RWPE2 (cell line): ENCODE measurements at regions not wholly inside any gene's neighbourhood (a gene's known extent, or its start where the extent isn't known, plus 50 kb on each side); places are given as distances from the start of the nearest gene placed in this dataset.
A peak's percentile ranks its signal among the peaks of the same experiment; 100 is the strongest.
"Not testable (repeated sequence)": the region's sequence is repeated elsewhere in the genome, so short reads cannot be mapped to it uniquely, and the experiment has no call there.

Experiments
- ATAC-seq: fragments of 200-7000 bp; cut with Tn5 transposase; 3 replicates; pipeline ENCODE4 v1.9.1; 2021; ENCODE audit warnings: low read depth
- DNase-seq: peaks from one replicate; pipeline ENCODE4 v3.0.0-alpha.2; 2020; ENCODE audit warnings: low spot score
- H3K27ac ChIP-seq: fragments of 450-650 bp; 2 replicates; pipeline ENCODE4 v1.5.1; 2017; ENCODE audit warnings: mild to moderate bottlenecking; ENCODE audit not compliant: poor library complexity, severe bottlenecking
- H3K27me3 ChIP-seq: fragments of 250-450 bp; sonication (Bioruptor Pico); 2 replicates; pipeline ENCODE4 v1.5.1; 2021; ENCODE audit warnings: mild to moderate bottlenecking, moderate library complexity; ENCODE audit not compliant: insufficient read depth, poor library complexity, severe bottlenecking
- H3K36me3 ChIP-seq: fragments of 250-450 bp; sonication (Bioruptor Pico); 2 replicates; pipeline ENCODE4 v1.5.1; 2020; ENCODE audit warnings: low read depth, mild to moderate bottlenecking, moderate library complexity
- H3K4me1 ChIP-seq: fragments of 250-450 bp; sonication (Bioruptor Pico); 2 replicates; pipeline ENCODE4 v1.5.1; 2021; ENCODE audit warnings: mild to moderate bottlenecking, moderate library complexity; ENCODE audit not compliant: insufficient read depth, poor library complexity, severe bottlenecking
- H3K4me3 ChIP-seq: fragments of 250-450 bp; sonication (Bioruptor Pico); 2 replicates; pipeline ENCODE4 v1.5.1; 2021; ENCODE audit warnings: mild to moderate bottlenecking, moderate library complexity; ENCODE audit not compliant: severe bottlenecking
- H3K9me3 ChIP-seq: fragments of 250-450 bp; sonication (Bioruptor Pico); 2 replicates; pipeline ENCODE4 v1.5.1; 2021; ENCODE audit warnings: mild to moderate bottlenecking, moderate library complexity; ENCODE audit not compliant: severe bottlenecking
- TF ChIP-seq, protein P1 (sequence below): fragments of 450-650 bp; IDR thresholded peaks from one replicate; pipeline ENCODE4 v1.5.1; 2017; ENCODE audit warnings: mild to moderate bottlenecking, moderate library complexity; ENCODE audit not compliant: poor library complexity, severe bottlenecking

- Histone ChIP-seq H3K4me1 (no peaks in the 10 kb centered on the region), H3K9me3 (no peaks in the 10 kb centered on the region), H3K36me3 (no peaks in the 10 kb centered on the region), H3K4me3 (no peak overlapping the region), H3K27ac (no peak overlapping the region), H3K27me3 (no peaks in the 10 kb centered on the region)
- DNase-seq (no peak), ATAC-seq (no peak)
- TF ChIP-seq, protein P1, sequence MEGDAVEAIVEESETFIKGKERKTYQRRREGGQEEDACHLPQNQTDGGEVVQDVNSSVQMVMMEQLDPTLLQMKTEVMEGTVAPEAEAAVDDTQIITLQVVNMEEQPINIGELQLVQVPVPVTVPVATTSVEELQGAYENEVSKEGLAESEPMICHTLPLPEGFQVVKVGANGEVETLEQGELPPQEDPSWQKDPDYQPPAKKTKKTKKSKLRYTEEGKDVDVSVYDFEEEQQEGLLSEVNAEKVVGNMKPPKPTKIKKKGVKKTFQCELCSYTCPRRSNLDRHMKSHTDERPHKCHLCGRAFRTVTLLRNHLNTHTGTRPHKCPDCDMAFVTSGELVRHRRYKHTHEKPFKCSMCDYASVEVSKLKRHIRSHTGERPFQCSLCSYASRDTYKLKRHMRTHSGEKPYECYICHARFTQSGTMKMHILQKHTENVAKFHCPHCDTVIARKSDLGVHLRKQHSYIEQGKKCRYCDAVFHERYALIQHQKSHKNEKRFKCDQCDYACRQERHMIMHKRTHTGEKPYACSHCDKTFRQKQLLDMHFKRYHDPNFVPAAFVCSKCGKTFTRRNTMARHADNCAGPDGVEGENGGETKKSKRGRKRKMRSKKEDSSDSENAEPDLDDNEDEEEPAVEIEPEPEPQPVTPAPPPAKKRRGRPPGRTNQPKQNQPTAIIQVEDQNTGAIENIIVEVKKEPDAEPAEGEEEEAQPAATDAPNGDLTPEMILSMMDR, result no peak
These were observed 113.2 kb upstream of the SPATS2L start for GRCh38 chr2:200193331-200193730.

DNA sequence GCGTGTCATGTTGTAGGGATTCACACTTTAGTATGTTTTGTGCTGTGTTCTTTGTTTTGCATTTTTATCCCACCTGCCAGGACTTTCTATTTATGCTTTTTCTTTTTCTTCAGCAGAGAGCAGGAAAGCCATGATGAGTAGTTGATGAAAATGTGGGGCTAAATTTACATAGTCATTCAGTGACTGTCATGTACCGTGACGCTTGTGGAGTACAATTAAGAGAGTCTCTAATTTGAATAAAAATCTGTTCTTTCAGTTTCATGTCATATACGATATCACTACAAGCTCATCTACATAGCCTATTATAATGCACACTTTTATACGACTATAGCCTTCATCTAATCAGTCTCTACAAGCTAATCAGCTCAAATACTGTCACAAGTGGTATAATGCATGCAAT lies 112.7 kb upstream of the SPATS2L start:
- Histone ChIP-seq H3K4me1 (no peaks in the 10 kb centered on the region), H3K4me3 (no peak overlapping the region), H3K27ac (no peak overlapping the region), H3K36me3 (no peaks in the 10 kb centered on the region), H3K27me3 (no peaks in the 10 kb centered on the region), H3K9me3 (no peaks in the 10 kb centered on the region)
- TF ChIP-seq, protein P1, result no peak
- DNase-seq, result no peak
- no peak for ATAC-seq

DNA sequence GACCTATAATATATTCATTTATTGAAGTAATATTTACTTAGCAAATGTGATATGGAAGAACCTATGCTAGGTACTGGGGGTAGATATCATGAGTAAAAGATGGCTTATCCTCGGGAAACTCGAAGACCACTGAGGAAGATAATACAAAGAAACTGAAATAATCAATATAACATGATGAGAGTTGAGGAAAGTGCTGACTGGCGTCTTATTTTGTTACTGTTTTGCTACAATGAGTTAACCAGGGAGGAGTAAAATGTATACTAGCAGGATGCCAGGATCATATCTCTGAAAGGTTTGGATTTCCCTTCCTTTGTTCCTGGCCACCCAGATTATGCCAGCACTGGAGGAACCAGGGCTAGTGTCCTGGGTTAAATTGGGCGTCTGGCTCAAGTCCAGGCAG lies 111.7 kb upstream of the SPATS2L start:
- ATAC-seq, result no peak
- DNase-seq, result no peak
- no peak overlapping the region for H3K27ac ChIP-seq

DNA sequence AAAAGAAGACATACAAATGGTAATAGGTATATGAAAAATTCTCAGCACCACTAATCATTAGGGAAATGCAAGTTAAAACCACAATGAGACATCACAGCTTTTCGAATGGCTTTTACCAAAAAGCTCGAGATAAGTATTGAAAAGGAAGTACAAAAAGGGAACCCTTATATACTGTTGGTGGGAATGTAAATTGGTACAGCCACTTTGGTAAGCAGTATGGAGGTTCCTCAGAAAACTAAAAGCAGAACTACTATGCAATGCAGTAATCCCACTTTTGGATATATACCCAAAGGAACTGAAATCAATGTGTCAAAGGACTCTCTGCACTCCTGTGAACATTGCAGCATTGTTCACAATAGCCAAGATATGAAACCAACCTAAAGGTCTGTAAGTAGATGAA lies 107.5 kb upstream of the SPATS2L start:
- Histone ChIP-seq H3K27ac (no peak overlapping the region), H3K27me3 (no peaks in the 10 kb centered on the region), H3K4me1 (no peaks in the 10 kb centered on the region), H3K4me3 (no peak overlapping the region), H3K36me3 (no peaks in the 10 kb centered on the region), H3K9me3 (no peaks in the 10 kb centered on the region)
- TF ChIP-seq, protein P1, result no peak
- ATAC-seq, result no peak
- DNase-seq, result no peak

More for the DNA sequence above, 111.7 kb upstream of the SPATS2L start:
- H3K9me3 ChIP-seq, result no peaks in the 10 kb centered on the region
- H3K4me1 ChIP-seq, result no peaks in the 10 kb centered on the region
- no peak overlapping the region for H3K4me3 ChIP-seq
- no peaks in the 10 kb centered on the region for H3K27me3 ChIP-seq
- TF ChIP-seq, protein P1, result no peak
- no peaks in the 10 kb centered on the region for H3K36me3 ChIP-seq

GRCh38 chr2:200199576-200200263 lies 106.8 kb upstream of the SPATS2L start:
- peak; percentile 21; the same call in 1 of the 3 replicates for ATAC-seq
- Histone ChIP-seq H3K27ac (no peak overlapping the region), H3K4me3 (no peak overlapping the region)

DNA sequence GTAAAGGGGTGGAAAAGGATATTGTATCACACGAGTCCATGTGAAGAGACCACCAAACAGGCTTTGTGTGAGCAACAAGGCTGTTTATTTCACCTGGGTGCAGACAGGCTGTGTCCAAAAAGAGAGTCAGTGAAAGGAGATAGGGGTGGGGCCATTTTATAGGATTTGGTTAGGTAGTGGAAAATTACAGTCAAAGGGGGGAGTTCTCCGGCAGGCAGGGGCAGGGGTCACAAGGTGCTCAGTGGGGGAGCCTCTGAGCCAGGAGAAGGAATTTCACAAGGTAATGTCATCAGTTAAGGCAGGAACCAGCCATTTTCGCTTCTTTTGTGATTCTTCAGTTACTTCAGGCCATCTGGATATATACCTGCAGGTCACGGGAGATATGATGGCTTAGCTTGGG lies 104.7 kb upstream of the SPATS2L start:
- H3K27me3 ChIP-seq, ATAC-seq, H3K4me1 ChIP-seq, H3K27ac ChIP-seq, H3K9me3 ChIP-seq, H3K4me3 ChIP-seq, DNase-seq, H3K36me3 ChIP-seq: not testable (repeated sequence)

More at GRCh38 chr2:200199576-200200263, 106.8 kb upstream of the SPATS2L start:
- no peaks in the 10 kb centered on the region for H3K36me3 ChIP-seq
- TF ChIP-seq, protein P1, result no peak
- no peaks in the 10 kb centered on the region for H3K9me3 ChIP-seq
- no peak for DNase-seq
- H3K27me3 ChIP-seq, result no peaks in the 10 kb centered on the region
- no peaks in the 10 kb centered on the region for H3K4me1 ChIP-seq
